HEK293 (cell line): ENCODE measurements at regions not wholly inside any gene's neighbourhood (a gene's known extent, or its start where the extent isn't known, plus 50 kb on each side); places are given as distances from the start of the nearest gene placed in this dataset.

ENCODE experiments used
- CTCF ChIA-PET: fragments of 350-600 bp; formaldehyde crosslinking; extraction: SDS; loops from one replicate; lab custom pipeline; 2021; ENCODE audit warnings: antibody characterized with exemption; lab: Yijun Ruan, JAX
- POLR2A ChIA-PET: fragments of 300-600 bp; formaldehyde crosslinking; extraction: SDS; loops from one replicate; lab custom pipeline; 2020; ENCODE audit warnings: antibody characterized with exemption, inconsistent platforms; lab: Yijun Ruan, JAX
- H3K27ac ChIP-seq: fragments of 200-500 bp; sonication (Bioruptor generic); 2 replicates; pipeline ENCODE4 v1.5.1; 2014; ENCODE audit warnings: low read depth, low read length, control low read depth, inconsistent platforms; ENCODE audit errors: extremely low read depth
- H3K36me3 ChIP-seq, 2 experiments: fragments of 200-500 bp in 1 of 2; sonication (Bioruptor generic) in 1 of 2; 1 replicate in 1 of 2; 2 replicates in 1 of 2; pipeline ENCODE4 v1.5.1; 2014 to 2017; ENCODE audit warnings: inconsistent platforms in 2 of 2, low read length in 2 of 2; ENCODE audit not compliant: control insufficient read depth in 2 of 2, insufficient read depth in 1 of 2
- H3K4me1 ChIP-seq: fragments of 200-500 bp; sonication (Bioruptor generic); 2 replicates; pipeline ENCODE4 v1.5.1; 2014; ENCODE audit warnings: mild to moderate bottlenecking, low read length, inconsistent platforms; ENCODE audit not compliant: control insufficient read depth, insufficient read depth
- H3K4me3 ChIP-seq: 2 replicates; pipeline ENCODE4 v1.5.1; 2011; ENCODE audit warnings: low read depth, mild to moderate bottlenecking, control low read depth, low read length, moderate library complexity
- H3K9me3 ChIP-seq: fragments of 200-500 bp; sonication (Bioruptor generic); 2 replicates; pipeline ENCODE4 v1.5.1; 2014; ENCODE audit warnings: low read depth, low read length, inconsistent platforms; ENCODE audit not compliant: control insufficient read depth, insufficient read depth
- FEZF1 ChIP-seq: fragments of 450-650 bp; formaldehyde crosslinking; IDR thresholded peaks from 2 replicates; pipeline ENCODE4 v1.5.1; 2016; ENCODE audit warnings: missing biosample characterization, missing genetic modification characterization
- KLF8 ChIP-seq: fragments of 450-650 bp; formaldehyde crosslinking; IDR thresholded peaks from 2 replicates; pipeline ENCODE4 v1.5.1; 2016; ENCODE audit warnings: missing biosample characterization, missing genetic modification characterization
- MZF1 ChIP-seq: fragments of 450-650 bp; formaldehyde crosslinking; IDR thresholded peaks from 2 replicates; pipeline ENCODE4 v1.5.1; 2017; ENCODE audit warnings: missing biosample characterization, missing genetic modification characterization, borderline replicate concordance
- OSR2 ChIP-seq: fragments of 450-650 bp; formaldehyde crosslinking; IDR thresholded peaks from 2 replicates; pipeline ENCODE4 v1.5.1; 2016; ENCODE audit warnings: missing biosample characterization, missing genetic modification characterization
- RBAK ChIP-seq: fragments of 450-650 bp; formaldehyde crosslinking; IDR thresholded peaks from 2 replicates; pipeline ENCODE4 v1.5.1; 2016; ENCODE audit warnings: missing biosample characterization, missing genetic modification characterization
- WT1 ChIP-seq: fragments of 450-650 bp; formaldehyde crosslinking; IDR thresholded peaks from 2 replicates; pipeline ENCODE4 v1.5.1; 2016; ENCODE audit warnings: missing biosample characterization, missing genetic modification characterization
- ZEB2 ChIP-seq: fragments of 450-650 bp; formaldehyde crosslinking; IDR thresholded peaks from 2 replicates; pipeline ENCODE4 v1.5.1; 2016; ENCODE audit warnings: missing biosample characterization, missing genetic modification characterization
- ZFP37 ChIP-seq: fragments of 450-650 bp; formaldehyde crosslinking; IDR thresholded peaks from 2 replicates; pipeline ENCODE4 v1.5.1; 2016; ENCODE audit warnings: missing biosample characterization, missing genetic modification characterization
- ZFP69B ChIP-seq: fragments of 450-650 bp; formaldehyde crosslinking; IDR thresholded peaks from 2 replicates; pipeline ENCODE4 v1.5.1; 2016; ENCODE audit warnings: missing biosample characterization, missing genetic modification characterization
- ZNF112 ChIP-seq: fragments of 450-650 bp; formaldehyde crosslinking; IDR thresholded peaks from 2 replicates; pipeline ENCODE4 v1.5.0; 2017; ENCODE audit warnings: missing biosample characterization, missing genetic modification characterization
- ZNF157 ChIP-seq: fragments of 450-650 bp; formaldehyde crosslinking; IDR thresholded peaks from 2 replicates; pipeline ENCODE4 v1.5.1; 2016; ENCODE audit warnings: missing biosample characterization, missing genetic modification characterization
- ZNF2 ChIP-seq: fragments of 450-650 bp; formaldehyde crosslinking; IDR thresholded peaks from 2 replicates; pipeline ENCODE4 v1.5.1; 2016; ENCODE audit warnings: missing biosample characterization, missing genetic modification characterization
- ZNF221 ChIP-seq: fragments of 450-650 bp; formaldehyde crosslinking; IDR thresholded peaks from 2 replicates; pipeline ENCODE4 v1.5.1; 2017; ENCODE audit warnings: missing biosample characterization, missing genetic modification characterization, borderline replicate concordance
- ZNF24 ChIP-seq: fragments of 450-650 bp; formaldehyde crosslinking; IDR thresholded peaks from 2 replicates; pipeline ENCODE4 v1.5.1; 2016; ENCODE audit warnings: missing biosample characterization, missing genetic modification characterization
- ZNF311 ChIP-seq: fragments of 450-650 bp; formaldehyde crosslinking; IDR thresholded peaks from 2 replicates; pipeline ENCODE4 v1.5.1; 2017; ENCODE audit warnings: missing biosample characterization, missing genetic modification characterization, borderline replicate concordance
- ZNF335 ChIP-seq: fragments of 450-650 bp; formaldehyde crosslinking; conservative IDR thresholded peaks from 2 replicates; pipeline ENCODE4 v1.5.1; 2016; ENCODE audit warnings: missing biosample characterization, missing genetic modification characterization
- ZNF341 ChIP-seq: fragments of 450-650 bp; formaldehyde crosslinking; IDR thresholded peaks from 2 replicates; pipeline ENCODE4; 2016; ENCODE audit warnings: low read depth, missing biosample characterization, missing genetic modification characterization
- ZNF426 ChIP-seq: fragments of 450-650 bp; formaldehyde crosslinking; IDR thresholded peaks from 2 replicates; pipeline ENCODE4 v1.5.1; 2017; ENCODE audit warnings: missing biosample characterization, missing genetic modification characterization, mild to moderate bottlenecking, inconsistent platforms, moderate library complexity
- ZNF660 ChIP-seq: fragments of 450-650 bp; IDR thresholded peaks from 2 replicates; pipeline ENCODE4 v1.5.1; 2018; ENCODE audit warnings: missing biosample characterization, mild to moderate bottlenecking, missing genetic modification characterization
- ZNF670 ChIP-seq: fragments of 450-650 bp; formaldehyde crosslinking; IDR thresholded peaks from 2 replicates; pipeline ENCODE4 v1.5.1; 2016; ENCODE audit warnings: missing biosample characterization, missing genetic modification characterization, low read depth
- ZNF843 ChIP-seq: fragments of 450-650 bp; formaldehyde crosslinking; IDR thresholded peaks from 2 replicates; pipeline ENCODE4 v1.5.1; 2016; ENCODE audit warnings: missing biosample characterization, missing genetic modification characterization
- TF ChIP-seq, protein P1 (sequence below): fragments of 450-650 bp; formaldehyde crosslinking; IDR thresholded peaks from 2 replicates; pipeline ENCODE4 v1.5.1; 2017; ENCODE audit warnings: missing biosample characterization, missing genetic modification characterization
- TF ChIP-seq, protein P2 (sequence below): fragments of 450-650 bp; formaldehyde crosslinking; IDR thresholded peaks from 2 replicates; pipeline ENCODE4 v1.5.1; 2016; ENCODE audit warnings: missing biosample characterization, missing genetic modification characterization
- TF ChIP-seq, protein P3 (sequence below): fragments of 450-650 bp; formaldehyde crosslinking; IDR thresholded peaks from 2 replicates; pipeline ENCODE4 v1.5.1; 2017; ENCODE audit warnings: missing biosample characterization, missing genetic modification characterization
- TF ChIP-seq, protein P4 (sequence below): sonication (generic); formaldehyde crosslinking; IDR thresholded peaks from 2 replicates; pipeline ENCODE4 v1.8.1; 2022; ENCODE audit warnings: mild to moderate bottlenecking, moderate library complexity, missing genetic modification reagents
- TF ChIP-seq, protein P5 (sequence below): fragments of 450-650 bp; formaldehyde crosslinking; IDR thresholded peaks from 2 replicates; pipeline ENCODE4 v1.5.1; 2017; ENCODE audit warnings: missing biosample characterization, missing genetic modification characterization

DNA sequence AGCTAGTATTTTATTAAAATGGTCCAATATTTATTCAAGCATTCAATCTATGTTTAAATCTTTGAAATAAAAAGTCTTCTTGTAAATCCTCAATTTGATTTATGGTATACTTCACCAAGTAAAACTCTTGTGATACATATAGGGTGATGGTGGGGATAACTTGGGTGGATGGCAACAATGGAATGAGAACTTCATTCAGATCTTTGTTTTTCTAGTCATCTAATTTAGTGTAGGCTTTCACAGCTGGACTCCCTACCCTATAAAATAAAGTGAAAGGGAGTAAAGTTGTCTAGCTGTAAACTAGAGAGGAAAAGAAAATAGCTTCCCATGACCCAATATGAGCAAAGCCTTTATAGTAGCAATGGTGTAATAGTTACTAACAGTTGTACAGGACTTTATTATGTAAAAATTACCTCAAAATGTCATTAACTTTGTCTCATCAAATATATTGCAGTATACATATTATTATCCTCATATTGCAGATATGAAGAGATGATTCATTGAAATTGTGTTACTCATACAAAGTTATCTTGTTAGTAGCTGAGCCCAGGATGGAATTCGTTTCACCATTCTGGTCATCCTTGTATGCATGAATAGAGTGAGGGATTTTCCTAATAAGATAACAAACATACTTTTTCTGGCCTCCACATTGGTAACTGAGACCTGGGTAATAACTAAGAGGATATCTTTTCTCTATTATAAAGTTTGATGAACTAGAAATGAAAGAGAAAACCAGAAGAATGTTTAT lies 1377.7 kb upstream of the ADGRL4 start:
- CTCF ChIA-PET: interaction anchor here (0.9 kb wide), 1 partner anchor 166 kb away, joined by 3 read pairs; no protein-coding TSS in a partner anchor
- H3K36me3 ChIP-seq: no peaks in the 10 kb centered on the region
- no peaks in the 10 kb centered on the region for H3K9me3 ChIP-seq
- H3K27ac ChIP-seq: no peak overlapping the region
- H3K4me1 ChIP-seq: no peaks in the 10 kb centered on the region
- no peak for TF ChIP-seq ZNF112 (tag by site-specific recombination)
- TF ChIP-seq ZNF426 (tag by site-specific recombination): no peak
- TF ChIP-seq, protein P1, sequence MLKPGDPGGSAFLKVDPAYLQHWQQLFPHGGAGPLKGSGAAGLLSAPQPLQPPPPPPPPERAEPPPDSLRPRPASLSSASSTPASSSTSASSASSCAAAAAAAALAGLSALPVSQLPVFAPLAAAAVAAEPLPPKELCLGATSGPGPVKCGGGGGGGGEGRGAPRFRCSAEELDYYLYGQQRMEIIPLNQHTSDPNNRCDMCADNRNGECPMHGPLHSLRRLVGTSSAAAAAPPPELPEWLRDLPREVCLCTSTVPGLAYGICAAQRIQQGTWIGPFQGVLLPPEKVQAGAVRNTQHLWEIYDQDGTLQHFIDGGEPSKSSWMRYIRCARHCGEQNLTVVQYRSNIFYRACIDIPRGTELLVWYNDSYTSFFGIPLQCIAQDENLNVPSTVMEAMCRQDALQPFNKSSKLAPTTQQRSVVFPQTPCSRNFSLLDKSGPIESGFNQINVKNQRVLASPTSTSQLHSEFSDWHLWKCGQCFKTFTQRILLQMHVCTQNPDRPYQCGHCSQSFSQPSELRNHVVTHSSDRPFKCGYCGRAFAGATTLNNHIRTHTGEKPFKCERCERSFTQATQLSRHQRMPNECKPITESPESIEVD (tag by site-specific recombination): 0 out of 2 replicates have a peak, but pooled peaks have one; percentile 18
- TF ChIP-seq FEZF1 (tag by site-specific recombination): peak; percentile 44; the same call in 1 of the 2 replicates
- no peak for TF ChIP-seq ZNF660 (tag by site-specific recombination)
- TF ChIP-seq WT1: peak; percentile 97
- TF ChIP-seq ZNF221 (tag by site-specific recombination): no peak
- 0 out of 2 replicates have a peak, but pooled peaks have one; percentile 14 for TF ChIP-seq ZNF843 (tag by site-specific recombination)
- no peak for TF ChIP-seq ZNF24
- TF ChIP-seq RBAK (tag by site-specific recombination): no peak
- peak; percentile 25; the same call in 1 of the 2 replicates for TF ChIP-seq OSR2 (tag by site-specific recombination)
- TF ChIP-seq ZNF670: no peak
- TF ChIP-seq ZEB2 (tag by site-specific recombination): 0 out of 2 replicates have a peak, but pooled peaks have one; percentile 33
- TF ChIP-seq, protein P2, sequence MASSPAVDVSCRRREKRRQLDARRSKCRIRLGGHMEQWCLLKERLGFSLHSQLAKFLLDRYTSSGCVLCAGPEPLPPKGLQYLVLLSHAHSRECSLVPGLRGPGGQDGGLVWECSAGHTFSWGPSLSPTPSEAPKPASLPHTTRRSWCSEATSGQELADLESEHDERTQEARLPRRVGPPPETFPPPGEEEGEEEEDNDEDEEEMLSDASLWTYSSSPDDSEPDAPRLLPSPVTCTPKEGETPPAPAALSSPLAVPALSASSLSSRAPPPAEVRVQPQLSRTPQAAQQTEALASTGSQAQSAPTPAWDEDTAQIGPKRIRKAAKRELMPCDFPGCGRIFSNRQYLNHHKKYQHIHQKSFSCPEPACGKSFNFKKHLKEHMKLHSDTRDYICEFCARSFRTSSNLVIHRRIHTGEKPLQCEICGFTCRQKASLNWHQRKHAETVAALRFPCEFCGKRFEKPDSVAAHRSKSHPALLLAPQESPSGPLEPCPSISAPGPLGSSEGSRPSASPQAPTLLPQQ: no peak
- TF ChIP-seq ZNF311 (tag by site-specific recombination): no peak
- peak; percentile 38; the same call in 1 of the 2 replicates for TF ChIP-seq MZF1 (tag by site-specific recombination)
- no peak for TF ChIP-seq ZNF341
- no peak for TF ChIP-seq ZNF2
- POLR2A ChIA-PET: no interaction called here
- H3K4me3 ChIP-seq: no peak overlapping the region

DNA sequence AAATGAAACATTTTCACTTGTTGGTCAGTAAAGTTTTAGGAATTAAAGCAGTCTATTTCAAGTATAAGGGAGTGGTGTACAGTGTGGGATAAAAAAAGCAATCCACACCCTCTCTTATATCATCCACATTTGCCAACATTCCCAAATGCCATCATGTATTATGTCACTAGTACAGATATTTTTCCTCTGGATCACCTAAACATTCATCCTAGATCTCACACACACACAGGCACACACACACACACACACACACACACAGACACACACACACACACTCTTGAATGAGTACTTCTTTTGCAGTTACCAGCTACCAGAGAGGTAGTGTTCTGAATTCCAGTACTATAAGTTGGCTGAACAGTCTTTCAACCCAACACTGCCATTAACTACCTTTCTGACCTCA lies 1369.1 kb upstream of the ADGRL4 start:
- no peak overlapping the region for H3K27ac ChIP-seq
- no peaks in the 10 kb centered on the region for H3K9me3 ChIP-seq

More for the DNA sequence above, 1369.1 kb upstream of the ADGRL4 start:
- Histone ChIP-seq H3K4me3 (no peak overlapping the region), H3K4me1 (no peaks in the 10 kb centered on the region), H3K36me3 (no peaks in the 10 kb centered on the region)
- ChIA-PET CTCF (no interaction called here), POLR2A (no interaction called here)
- TF ChIP-seq, protein P3, sequence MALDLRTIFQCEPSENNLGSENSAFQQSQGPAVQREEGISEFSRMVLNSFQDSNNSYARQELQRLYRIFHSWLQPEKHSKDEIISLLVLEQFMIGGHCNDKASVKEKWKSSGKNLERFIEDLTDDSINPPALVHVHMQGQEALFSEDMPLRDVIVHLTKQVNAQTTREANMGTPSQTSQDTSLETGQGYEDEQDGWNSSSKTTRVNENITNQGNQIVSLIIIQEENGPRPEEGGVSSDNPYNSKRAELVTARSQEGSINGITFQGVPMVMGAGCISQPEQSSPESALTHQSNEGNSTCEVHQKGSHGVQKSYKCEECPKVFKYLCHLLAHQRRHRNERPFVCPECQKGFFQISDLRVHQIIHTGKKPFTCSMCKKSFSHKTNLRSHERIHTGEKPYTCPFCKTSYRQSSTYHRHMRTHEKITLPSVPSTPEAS (tag by site-specific recombination): peak; percentile 73
- TF ChIP-seq ZFP37 (0 out of 2 replicates have a peak, but pooled peaks have one; percentile 52), KLF8 (tag by site-specific recombination) (0 out of 2 replicates have a peak, but pooled peaks have one; percentile 35), ZFP69B (0 out of 2 replicates have a peak, but pooled peaks have one; percentile 30), ZNF335 (peak; percentile 39; the same call in 1 of the 2 replicates), ZEB2 (tag by site-specific recombination) (no peak), ZNF157 (tag by site-specific recombination) (no peak), ZNF112 (tag by site-specific recombination) (0 out of 2 replicates have a peak, but pooled peaks have one; percentile 25)
- TF ChIP-seq, protein P4, sequence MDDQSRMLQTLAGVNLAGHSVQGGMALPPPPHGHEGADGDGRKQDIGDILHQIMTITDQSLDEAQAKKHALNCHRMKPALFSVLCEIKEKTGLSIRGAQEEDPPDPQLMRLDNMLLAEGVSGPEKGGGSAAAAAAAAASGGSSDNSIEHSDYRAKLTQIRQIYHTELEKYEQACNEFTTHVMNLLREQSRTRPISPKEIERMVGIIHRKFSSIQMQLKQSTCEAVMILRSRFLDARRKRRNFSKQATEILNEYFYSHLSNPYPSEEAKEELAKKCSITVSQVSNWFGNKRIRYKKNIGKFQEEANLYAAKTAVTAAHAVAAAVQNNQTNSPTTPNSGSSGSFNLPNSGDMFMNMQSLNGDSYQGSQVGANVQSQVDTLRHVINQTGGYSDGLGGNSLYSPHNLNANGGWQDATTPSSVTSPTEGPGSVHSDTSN (CRISPR knock-in tag): no peak
- TF ChIP-seq, protein P5, sequence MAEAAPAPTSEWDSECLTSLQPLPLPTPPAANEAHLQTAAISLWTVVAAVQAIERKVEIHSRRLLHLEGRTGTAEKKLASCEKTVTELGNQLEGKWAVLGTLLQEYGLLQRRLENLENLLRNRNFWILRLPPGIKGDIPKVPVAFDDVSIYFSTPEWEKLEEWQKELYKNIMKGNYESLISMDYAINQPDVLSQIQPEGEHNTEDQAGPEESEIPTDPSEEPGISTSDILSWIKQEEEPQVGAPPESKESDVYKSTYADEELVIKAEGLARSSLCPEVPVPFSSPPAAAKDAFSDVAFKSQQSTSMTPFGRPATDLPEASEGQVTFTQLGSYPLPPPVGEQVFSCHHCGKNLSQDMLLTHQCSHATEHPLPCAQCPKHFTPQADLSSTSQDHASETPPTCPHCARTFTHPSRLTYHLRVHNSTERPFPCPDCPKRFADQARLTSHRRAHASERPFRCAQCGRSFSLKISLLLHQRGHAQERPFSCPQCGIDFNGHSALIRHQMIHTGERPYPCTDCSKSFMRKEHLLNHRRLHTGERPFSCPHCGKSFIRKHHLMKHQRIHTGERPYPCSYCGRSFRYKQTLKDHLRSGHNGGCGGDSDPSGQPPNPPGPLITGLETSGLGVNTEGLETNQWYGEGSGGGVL (tag by site-specific recombination): peak; percentile 66
